SK-N-SH treated with all-trans-retinoic acid at 6 μM for 48 hours (cell line): ENCODE measurements at regions not wholly inside any gene's neighbourhood (a gene's known extent, or its start where the extent isn't known, plus 50 kb on each side); places are given as distances from the start of the nearest gene placed in this dataset.

Experiments used
- ATAC-seq: fragments of 200-7000 bp; cut with Tn5 transposase; 3 replicates; pipeline ENCODE4 v1.9.1; 2020; ENCODE audit warnings: mild to moderate bottlenecking, moderate library complexity
- ARNTL ChIP-seq: fragments of 450-650 bp; formaldehyde crosslinking; IDR thresholded peaks from 2 replicates; pipeline ENCODE4 v1.5.0; 2020; ENCODE audit warnings: low read depth, mild to moderate bottlenecking, moderate library complexity, borderline replicate concordance
- BACH2 ChIP-seq: fragments of 250-450 bp; sonication (Bioruptor Pico); IDR thresholded peaks from 2 replicates; pipeline ENCODE4 v1.9.0; 2021; ENCODE audit warnings: mild to moderate bottlenecking, borderline replicate concordance
- CSRNP3 ChIP-seq: fragments of 250-450 bp; sonication (Bioruptor Pico); IDR thresholded peaks from 2 replicates; pipeline ENCODE4 v1.5.1; 2021; ENCODE audit warnings: mild to moderate bottlenecking, moderate library complexity
- ESRRG ChIP-seq: fragments of 250-450 bp; sonication (Bioruptor Pico); IDR thresholded peaks from 2 replicates; pipeline ENCODE4 v1.6.1; 2021; ENCODE audit warnings: mild to moderate bottlenecking
- GLIS3 ChIP-seq: fragments of 250-450 bp; sonication (Bioruptor Pico); IDR thresholded peaks from 2 replicates; pipeline ENCODE4 v1.5.0; 2020; ENCODE audit warnings: mild to moderate bottlenecking, moderate library complexity
- ISL1 ChIP-seq: fragments of 250-450 bp; sonication (Bioruptor Pico); IDR thresholded peaks from 2 replicates; pipeline ENCODE4 v2.1.2; 2022; ENCODE audit warnings: mild to moderate bottlenecking, moderate library complexity
- OSR1 ChIP-seq: fragments of 250-450 bp; sonication (Bioruptor Pico); IDR thresholded peaks from 2 replicates; pipeline ENCODE4 v1.8.0; 2022; ENCODE audit warnings: moderate library complexity, mild to moderate bottlenecking, inconsistent platforms
- PATZ1 ChIP-seq: fragments of 250-450 bp; sonication (Bioruptor Pico); IDR thresholded peaks from 2 replicates; pipeline ENCODE4 v1.8.0; 2020; ENCODE audit warnings: mild to moderate bottlenecking, moderate library complexity, borderline replicate concordance
- PPARA ChIP-seq: fragments of 250-450 bp; sonication (Bioruptor Pico); IDR thresholded peaks from 2 replicates; pipeline ENCODE4 v1.5.0; 2020; ENCODE audit warnings: mild to moderate bottlenecking, borderline replicate concordance
- RARB ChIP-seq: fragments of 250-450 bp; sonication (Bioruptor Pico); IDR thresholded peaks from 2 replicates; pipeline ENCODE4 v1.8.0; 2021; ENCODE audit warnings: mild to moderate bottlenecking, moderate library complexity
- SNAI2 ChIP-seq: fragments of 250-450 bp; sonication (Bioruptor Pico); IDR thresholded peaks from 2 replicates; pipeline ENCODE4 v1.5.0; 2020; ENCODE audit warnings: mild to moderate bottlenecking, moderate library complexity
- TCF4 ChIP-seq: fragments of 250-450 bp; sonication (Bioruptor Pico); IDR thresholded peaks from 2 replicates; pipeline ENCODE4 v1.8.0; 2021; ENCODE audit warnings: mild to moderate bottlenecking, moderate library complexity, borderline replicate concordance
- TOX ChIP-seq: fragments of 250-450 bp; sonication (Bioruptor Pico); IDR thresholded peaks from 2 replicates; pipeline ENCODE4 v1.8.0; 2021; ENCODE audit warnings: mild to moderate bottlenecking, moderate library complexity, borderline replicate concordance
- ZC3H10 ChIP-seq: fragments of 250-450 bp; sonication (Bioruptor Pico); IDR thresholded peaks from 2 replicates; pipeline ENCODE4 v1.5.1; 2021; ENCODE audit warnings: mild to moderate bottlenecking, moderate library complexity
- ZFP30 ChIP-seq: fragments of 450-650 bp; formaldehyde crosslinking; IDR thresholded peaks from 2 replicates; pipeline ENCODE4 v1.5.0; 2022; ENCODE audit warnings: mild to moderate bottlenecking, moderate library complexity
- ZNF565 ChIP-seq: fragments of 450-650 bp; formaldehyde crosslinking; conservative IDR thresholded peaks from 2 replicates; pipeline ENCODE4 v1.5.0; 2020; ENCODE audit warnings: low read depth, mild to moderate bottlenecking, moderate library complexity
- ZNF70 ChIP-seq: fragments of 450-650 bp; formaldehyde crosslinking; IDR thresholded peaks from 2 replicates; pipeline ENCODE4 v1.5.0; 2020; ENCODE audit warnings: mild to moderate bottlenecking, moderate library complexity
- ZNF8 ChIP-seq: fragments of 450-650 bp; formaldehyde crosslinking; IDR thresholded peaks from 2 replicates; pipeline ENCODE4 v1.5.0; 2020; ENCODE audit warnings: mild to moderate bottlenecking, moderate library complexity
- TF ChIP-seq, protein P1 (sequence below): fragments of 250-450 bp; sonication (Bioruptor Pico); IDR thresholded peaks from 2 replicates; pipeline ENCODE4 v1.5.0; 2020; ENCODE audit warnings: mild to moderate bottlenecking, moderate library complexity
- TF ChIP-seq, protein P2 (sequence below): fragments of 250-450 bp; sonication (Bioruptor Pico); IDR thresholded peaks from 2 replicates; pipeline ENCODE4 v1.8.0; 2021; ENCODE audit warnings: low read depth, mild to moderate bottlenecking, moderate library complexity, borderline replicate concordance

DNA sequence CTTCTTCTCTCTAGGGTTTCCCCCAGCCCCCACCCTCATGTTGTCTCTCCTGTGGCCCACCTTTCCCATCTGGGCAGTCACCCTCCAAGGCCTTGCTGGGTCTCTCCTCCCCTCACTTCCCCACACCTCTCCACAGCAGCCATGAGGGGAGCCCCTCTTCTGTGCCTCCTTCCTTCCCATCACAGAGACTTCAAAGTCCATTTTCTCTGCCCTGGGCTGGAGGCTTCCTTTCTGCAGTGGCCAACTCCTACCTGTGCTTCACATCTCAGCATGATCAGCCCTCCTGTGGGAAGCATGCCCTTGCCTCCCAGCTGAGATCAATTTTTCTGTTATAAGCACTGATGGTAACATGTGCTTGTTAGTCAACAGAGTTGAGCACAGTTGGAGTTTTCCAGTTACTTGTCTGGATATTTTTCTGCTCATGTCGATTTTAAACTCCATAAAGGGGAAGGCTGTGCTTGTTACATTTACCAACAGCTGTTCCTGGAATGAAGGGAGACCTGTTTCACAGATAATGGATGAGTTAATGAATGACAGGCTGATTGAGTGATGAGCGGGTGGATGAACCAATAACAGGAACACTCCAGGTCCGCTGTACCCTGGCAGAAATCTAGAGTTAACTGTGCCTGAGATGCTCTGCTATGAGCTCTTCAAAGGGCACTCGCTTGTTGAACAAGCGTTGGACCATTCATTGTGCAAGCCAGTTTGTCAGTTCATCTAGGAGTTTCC is 71.4 kb upstream of the PRSS58 start:
- no peak for ATAC-seq
- TF ChIP-seq CSRNP3 (CRISPR knock-in tag): no peak
- TF ChIP-seq ZFP30 (CRISPR knock-in tag): no peak
- no peak for TF ChIP-seq OSR1 (CRISPR knock-in tag)
- TF ChIP-seq ISL1 (CRISPR knock-in tag): no peak
- TF ChIP-seq ZNF70 (CRISPR knock-in tag): no peak
- TF ChIP-seq, protein P1, sequence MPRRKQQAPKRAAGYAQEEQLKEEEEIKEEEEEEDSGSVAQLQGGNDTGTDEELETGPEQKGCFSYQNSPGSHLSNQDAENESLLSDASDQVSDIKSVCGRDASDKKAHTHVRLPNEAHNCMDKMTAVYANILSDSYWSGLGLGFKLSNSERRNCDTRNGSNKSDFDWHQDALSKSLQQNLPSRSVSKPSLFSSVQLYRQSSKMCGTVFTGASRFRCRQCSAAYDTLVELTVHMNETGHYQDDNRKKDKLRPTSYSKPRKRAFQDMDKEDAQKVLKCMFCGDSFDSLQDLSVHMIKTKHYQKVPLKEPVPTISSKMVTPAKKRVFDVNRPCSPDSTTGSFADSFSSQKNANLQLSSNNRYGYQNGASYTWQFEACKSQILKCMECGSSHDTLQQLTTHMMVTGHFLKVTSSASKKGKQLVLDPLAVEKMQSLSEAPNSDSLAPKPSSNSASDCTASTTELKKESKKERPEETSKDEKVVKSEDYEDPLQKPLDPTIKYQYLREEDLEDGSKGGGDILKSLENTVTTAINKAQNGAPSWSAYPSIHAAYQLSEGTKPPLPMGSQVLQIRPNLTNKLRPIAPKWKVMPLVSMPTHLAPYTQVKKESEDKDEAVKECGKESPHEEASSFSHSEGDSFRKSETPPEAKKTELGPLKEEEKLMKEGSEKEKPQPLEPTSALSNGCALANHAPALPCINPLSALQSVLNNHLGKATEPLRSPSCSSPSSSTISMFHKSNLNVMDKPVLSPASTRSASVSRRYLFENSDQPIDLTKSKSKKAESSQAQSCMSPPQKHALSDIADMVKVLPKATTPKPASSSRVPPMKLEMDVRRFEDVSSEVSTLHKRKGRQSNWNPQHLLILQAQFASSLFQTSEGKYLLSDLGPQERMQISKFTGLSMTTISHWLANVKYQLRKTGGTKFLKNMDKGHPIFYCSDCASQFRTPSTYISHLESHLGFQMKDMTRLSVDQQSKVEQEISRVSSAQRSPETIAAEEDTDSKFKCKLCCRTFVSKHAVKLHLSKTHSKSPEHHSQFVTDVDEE (CRISPR knock-in tag): no peak
- TF ChIP-seq GLIS3 (CRISPR knock-in tag): no peak
- no peak for TF ChIP-seq TOX
- no peak for TF ChIP-seq TCF4
- TF ChIP-seq PATZ1 (CRISPR knock-in tag): no peak

DNA sequence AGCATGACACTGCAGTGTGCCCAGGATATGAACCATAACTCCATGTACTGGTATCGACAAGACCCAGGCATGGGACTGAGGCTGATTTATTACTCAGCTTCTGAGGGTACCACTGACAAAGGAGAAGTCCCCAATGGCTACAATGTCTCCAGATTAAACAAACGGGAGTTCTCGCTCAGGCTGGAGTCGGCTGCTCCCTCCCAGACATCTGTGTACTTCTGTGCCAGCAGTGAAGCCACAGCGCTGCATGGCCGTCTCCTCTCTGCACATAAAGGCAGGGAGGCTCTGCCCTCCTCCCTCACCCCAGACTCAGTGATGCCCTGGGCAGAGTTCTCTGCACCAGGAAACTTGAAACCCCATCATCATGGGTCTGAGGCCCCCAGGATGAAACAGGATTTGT is 70.7 kb upstream of the PRSS58 start:
- TF ChIP-seq ARNTL (CRISPR knock-in tag) (no peak), ZNF70 (CRISPR knock-in tag) (no peak), PPARA (CRISPR knock-in tag) (no peak), GLIS3 (CRISPR knock-in tag) (no peak), ISL1 (CRISPR knock-in tag) (no peak), SNAI2 (no peak), BACH2 (CRISPR knock-in tag) (no peak), TOX (no peak), ZC3H10 (no peak), PATZ1 (CRISPR knock-in tag) (no peak), TCF4 (no peak)
- TF ChIP-seq, protein P1 (CRISPR knock-in tag): no peak
- no peak for ATAC-seq

DNA sequence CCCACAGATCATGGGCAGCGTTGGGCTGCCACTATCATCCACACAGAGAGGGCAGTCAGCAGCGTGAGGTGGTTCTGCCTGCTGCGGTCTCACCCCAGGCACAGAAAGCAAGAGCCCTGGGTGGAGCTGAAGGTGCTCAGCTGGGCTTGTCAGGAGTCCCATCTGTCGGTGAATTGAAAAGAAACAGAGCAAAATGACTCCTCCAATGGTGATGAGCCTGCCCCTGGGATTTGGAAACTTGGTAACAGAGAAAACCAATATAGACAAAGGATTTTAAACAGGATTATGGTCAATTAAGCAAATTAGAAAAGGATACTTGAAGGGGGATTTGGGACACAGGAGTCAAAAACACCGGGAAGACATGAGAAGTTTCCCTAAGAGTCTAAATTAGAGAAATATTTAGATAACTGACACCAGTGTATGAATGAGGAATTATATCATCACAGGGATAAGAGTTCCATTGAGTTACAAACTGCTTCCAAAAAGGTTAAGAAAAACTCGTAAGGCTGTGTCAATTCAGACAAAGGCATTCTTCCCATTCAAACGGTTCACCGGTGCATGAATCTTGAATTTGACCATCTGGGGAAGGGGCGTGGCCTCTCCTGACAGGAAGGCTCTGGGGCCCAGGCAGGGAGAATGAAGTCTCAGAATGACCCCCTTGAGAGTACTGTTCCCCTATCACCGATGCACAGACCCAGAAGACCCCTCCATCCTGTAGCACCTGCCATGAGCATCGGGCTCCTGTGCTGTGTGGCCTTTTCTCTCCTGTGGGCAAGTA is 70.0 kb upstream of the PRSS58 start:
- no peak for ATAC-seq
- TF ChIP-seq ZNF8 (CRISPR knock-in tag): no peak
- TF ChIP-seq ZNF565 (CRISPR knock-in tag): no peak
- no peak for TF ChIP-seq GLIS3 (CRISPR knock-in tag)
- TF ChIP-seq ESRRG (CRISPR knock-in tag): no peak
- TF ChIP-seq RARB (CRISPR knock-in tag): no peak
- TF ChIP-seq, protein P1 (CRISPR knock-in tag): no peak
- TF ChIP-seq PPARA (CRISPR knock-in tag): no peak
- TF ChIP-seq, protein P2, sequence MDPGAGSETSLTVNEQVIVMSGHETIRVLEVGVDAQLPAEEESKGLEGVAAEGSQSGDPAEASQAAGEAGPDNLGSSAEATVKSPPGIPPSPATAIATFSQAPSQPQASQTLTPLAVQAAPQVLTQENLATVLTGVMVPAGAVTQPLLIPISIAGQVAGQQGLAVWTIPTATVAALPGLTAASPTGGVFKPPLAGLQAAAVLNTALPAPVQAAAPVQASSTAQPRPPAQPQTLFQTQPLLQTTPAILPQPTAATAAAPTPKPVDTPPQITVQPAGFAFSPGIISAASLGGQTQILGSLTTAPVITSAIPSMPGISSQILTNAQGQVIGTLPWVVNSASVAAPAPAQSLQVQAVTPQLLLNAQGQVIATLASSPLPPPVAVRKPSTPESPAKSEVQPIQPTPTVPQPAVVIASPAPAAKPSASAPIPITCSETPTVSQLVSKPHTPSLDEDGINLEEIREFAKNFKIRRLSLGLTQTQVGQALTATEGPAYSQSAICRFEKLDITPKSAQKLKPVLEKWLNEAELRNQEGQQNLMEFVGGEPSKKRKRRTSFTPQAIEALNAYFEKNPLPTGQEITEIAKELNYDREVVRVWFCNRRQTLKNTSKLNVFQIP (CRISPR knock-in tag): no peak
- TF ChIP-seq ZC3H10: no peak
- TF ChIP-seq ISL1 (CRISPR knock-in tag): no peak
- no peak for TF ChIP-seq BACH2 (CRISPR knock-in tag)
